PFSK-1 (cell line): ENCODE measurements at regions not wholly inside any gene's neighbourhood (a gene's known extent, or its start where the extent isn't known, plus 50 kb on each side); places are given as distances from the start of the nearest gene placed in this dataset.

Experiments used
- FOXP2 ChIP-seq: optimal IDR thresholded peaks from 2 replicates; pipeline ENCODE3; 2011; ENCODE audit warnings: borderline replicate concordance, control low read depth, inconsistent platforms; ENCODE audit not compliant: insufficient read depth; ENCODE audit errors: extremely low read length, extremely low read depth
- POLR2AphosphoS5 ChIP-seq: IDR thresholded peaks from 2 replicates; pipeline ENCODE4 v1.6.1; 2012; ENCODE audit warnings: low read depth, mild to moderate bottlenecking, control low read depth, low read length, moderate library complexity
- REST ChIP-seq, 2 experiments: IDR thresholded peaks; 2 replicates each; pipeline versions ENCODE4 v1.6.1 to v1.8.0; 2011 to 2012; ENCODE audit warnings: low read depth in 2 of 2, low read length in 2 of 2, control low read depth in 1 of 2, inconsistent platforms in 1 of 2, mild to moderate bottlenecking in 1 of 2, moderate library complexity in 1 of 2; ENCODE audit not compliant: insufficient read depth in 1 of 2
- SIN3A ChIP-seq: IDR thresholded peaks from 2 replicates; pipeline ENCODE4 v1.6.1; 2012; ENCODE audit warnings: mild to moderate bottlenecking, low read length, moderate library complexity, borderline replicate concordance; ENCODE audit not compliant: insufficient read depth
- TAF1 ChIP-seq: IDR thresholded peaks from 2 replicates; pipeline ENCODE4 v1.6.1; 2012; ENCODE audit warnings: low read length, control low read depth, borderline replicate concordance; ENCODE audit not compliant: insufficient read depth

- no peak for TF ChIP-seq FOXP2
- no peak for TF ChIP-seq POLR2AphosphoS5
- no peak for TF ChIP-seq REST (IDR thresholded peaks at IDR 0.05; ENCODE audit: insufficient read depth in 1 of 2, low read depth in 2 of 2, low read length in 2 of 2)
- no peak for TF ChIP-seq SIN3A
- no peak for TF ChIP-seq TAF1
Measured at GRCh38 chr11:92907671-92908070, 61.8 kb upstream of the MTNR1B start.

GRCh38 chr11:92909214-92909613 lies 60.2 kb upstream of the MTNR1B start:
- TF ChIP-seq REST (IDR thresholded peaks at IDR 0.05; ENCODE audit: insufficient read depth in 1 of 2, low read depth in 2 of 2, low read length in 2 of 2) = no peak
- TF ChIP-seq FOXP2 = no peak
- no peak for TF ChIP-seq POLR2AphosphoS5

GRCh38 chr11:92911478-92911877 lies 58.0 kb upstream of the MTNR1B start:
- TF ChIP-seq SIN3A (no peak), REST (IDR thresholded peaks at IDR 0.05; ENCODE audit: insufficient read depth in 1 of 2, low read depth in 2 of 2, low read length in 2 of 2) (no peak), POLR2AphosphoS5 (no peak), TAF1 (no peak), FOXP2 (no peak)

- TF ChIP-seq FOXP2 (no peak), TAF1 (no peak), REST (IDR thresholded peaks at IDR 0.05; ENCODE audit: insufficient read depth in 1 of 2, low read depth in 2 of 2, low read length in 2 of 2) (no peak), SIN3A (no peak), POLR2AphosphoS5 (no peak)
Measured at GRCh38 chr11:92915551-92915950, 53.9 kb upstream of the MTNR1B start.

- TF ChIP-seq POLR2AphosphoS5 = no peak
Measured at GRCh38 chr11:92916299-92916698, 53.2 kb upstream of the MTNR1B start.
